RWPE2 (cell line): ENCODE measurements at regions not wholly inside any gene's neighbourhood (a gene's known extent, or its start where the extent isn't known, plus 50 kb on each side); places are given as distances from the start of the nearest gene placed in this dataset.

Experiments
- ATAC-seq: fragments of 200-7000 bp; cut with Tn5 transposase; 3 replicates; pipeline ENCODE4 v1.9.1; 2021; ENCODE audit warnings: low read depth
- DNase-seq: peaks from one replicate; pipeline ENCODE4 v3.0.0-alpha.2; 2020; ENCODE audit warnings: low spot score
- H3K27ac ChIP-seq: fragments of 450-650 bp; 2 replicates; pipeline ENCODE4 v1.5.1; 2017; ENCODE audit warnings: mild to moderate bottlenecking; ENCODE audit not compliant: poor library complexity, severe bottlenecking
- H3K27me3 ChIP-seq: fragments of 250-450 bp; sonication (Bioruptor Pico); 2 replicates; pipeline ENCODE4 v1.5.1; 2021; ENCODE audit warnings: mild to moderate bottlenecking, moderate library complexity; ENCODE audit not compliant: insufficient read depth, poor library complexity, severe bottlenecking
- H3K36me3 ChIP-seq: fragments of 250-450 bp; sonication (Bioruptor Pico); 2 replicates; pipeline ENCODE4 v1.5.1; 2020; ENCODE audit warnings: low read depth, mild to moderate bottlenecking, moderate library complexity
- H3K4me1 ChIP-seq: fragments of 250-450 bp; sonication (Bioruptor Pico); 2 replicates; pipeline ENCODE4 v1.5.1; 2021; ENCODE audit warnings: mild to moderate bottlenecking, moderate library complexity; ENCODE audit not compliant: insufficient read depth, poor library complexity, severe bottlenecking
- H3K4me3 ChIP-seq: fragments of 250-450 bp; sonication (Bioruptor Pico); 2 replicates; pipeline ENCODE4 v1.5.1; 2021; ENCODE audit warnings: mild to moderate bottlenecking, moderate library complexity; ENCODE audit not compliant: severe bottlenecking
- H3K9me3 ChIP-seq: fragments of 250-450 bp; sonication (Bioruptor Pico); 2 replicates; pipeline ENCODE4 v1.5.1; 2021; ENCODE audit warnings: mild to moderate bottlenecking, moderate library complexity; ENCODE audit not compliant: severe bottlenecking
- CTCF ChIP-seq: fragments of 450-650 bp; IDR thresholded peaks from one replicate; pipeline ENCODE4 v1.5.1; 2017; ENCODE audit warnings: mild to moderate bottlenecking, moderate library complexity; ENCODE audit not compliant: poor library complexity, severe bottlenecking

- DNase-seq (no peak), ATAC-seq (no peak)
- Histone ChIP-seq H3K4me1 (no peaks in the 10 kb centered on the region), H3K36me3 (no peaks in the 10 kb centered on the region), H3K4me3 (no peak overlapping the region), H3K27me3 (no peaks in the 10 kb centered on the region), H3K27ac (no peak overlapping the region), H3K9me3 (no peaks in the 10 kb centered on the region)
- TF ChIP-seq CTCF, result no peak
Observed at GRCh38 chr18:75496151-75496550, 68.6 kb upstream of the SMIM21 start.

- Histone ChIP-seq H3K27ac (no peak overlapping the region), H3K9me3 (no peaks in the 10 kb centered on the region), H3K36me3 (no peaks in the 10 kb centered on the region), H3K27me3 (no peaks in the 10 kb centered on the region), H3K4me3 (no peak overlapping the region), H3K4me1 (peaks cover 15% of the 10 kb centered on the region)
- DNase-seq, result no peak
- no peak for ATAC-seq
- TF ChIP-seq CTCF, result no peak
Observed at GRCh38 chr18:75492852-75493251, 65.3 kb upstream of the SMIM21 start.

GRCh38 chr18:75491361-75491760 lies 63.9 kb upstream of the SMIM21 start:
- Histone ChIP-seq H3K4me3 (no peak overlapping the region), H3K36me3 (no peaks in the 10 kb centered on the region), H3K27ac (no peak overlapping the region), H3K27me3 (no peaks in the 10 kb centered on the region), H3K4me1 (peaks cover 15% of the 10 kb centered on the region), H3K9me3 (no peaks in the 10 kb centered on the region)
- DNase-seq (no peak), ATAC-seq (no peak)
- TF ChIP-seq CTCF, result no peak

- no peak for TF ChIP-seq CTCF
- Histone ChIP-seq H3K4me3 (no peak overlapping the region), H3K4me1 (peaks cover 15% of the 10 kb centered on the region), H3K9me3 (no peaks in the 10 kb centered on the region), H3K27me3 (no peaks in the 10 kb centered on the region), H3K36me3 (no peaks in the 10 kb centered on the region), H3K27ac (peak overlapping the region; percentile 78)
- DNase-seq (peak; percentile 69), ATAC-seq (peak; percentile 98)
Observed at GRCh38 chr18:75489493-75490190, 62.1 kb upstream of the SMIM21 start.

- no peaks in the 10 kb centered on the region for H3K4me1 ChIP-seq
- TF ChIP-seq CTCF, result no peak
- no peak overlapping the region for H3K27ac ChIP-seq
- ATAC-seq, result no peak
- H3K4me3 ChIP-seq, result no peak overlapping the region
- H3K27me3 ChIP-seq, result no peaks in the 10 kb centered on the region
- DNase-seq, result no peak
- H3K36me3 ChIP-seq, result no peaks in the 10 kb centered on the region
- no peaks in the 10 kb centered on the region for H3K9me3 ChIP-seq
Observed at GRCh38 chr18:75483662-75484061, 56.2 kb upstream of the SMIM21 start.
